Left forelimb (tissue), 1 donor: ENCODE measurements at regions not wholly inside any gene's neighbourhood (a gene's known extent, or its start where the extent isn't known, plus 50 kb on each side); places are given as distances from the start of the nearest gene placed in this dataset.
A peak's percentile ranks its signal among the peaks of the same experiment; 100 is the strongest.

Experiments used
- DNase-seq: peaks from one replicate; pipeline ENCODE4 v3.0.0-alpha.2; 2018; ENCODE audit warnings: low spot score

DNA sequence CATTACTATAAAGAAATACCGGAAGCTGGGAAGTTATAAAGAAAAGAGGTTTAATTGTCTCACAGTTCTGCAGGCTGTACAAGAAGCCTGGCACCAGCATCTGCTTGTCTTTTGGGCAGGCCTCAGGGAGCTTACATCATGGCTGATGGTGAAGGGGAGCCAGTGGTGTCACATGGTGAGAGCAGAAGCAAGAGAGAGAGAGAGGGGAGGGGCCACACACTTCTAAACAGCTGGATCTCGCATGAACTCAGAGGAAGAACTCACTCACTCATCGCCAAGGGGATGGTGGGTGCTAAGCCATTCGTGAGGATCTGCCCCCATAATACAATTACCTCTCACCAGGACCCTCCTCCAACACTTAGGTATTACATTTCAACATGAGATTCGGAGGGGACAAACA, 51.8 kb upstream of the ANKRD34C start:
- no peak for DNase-seq

DNA sequence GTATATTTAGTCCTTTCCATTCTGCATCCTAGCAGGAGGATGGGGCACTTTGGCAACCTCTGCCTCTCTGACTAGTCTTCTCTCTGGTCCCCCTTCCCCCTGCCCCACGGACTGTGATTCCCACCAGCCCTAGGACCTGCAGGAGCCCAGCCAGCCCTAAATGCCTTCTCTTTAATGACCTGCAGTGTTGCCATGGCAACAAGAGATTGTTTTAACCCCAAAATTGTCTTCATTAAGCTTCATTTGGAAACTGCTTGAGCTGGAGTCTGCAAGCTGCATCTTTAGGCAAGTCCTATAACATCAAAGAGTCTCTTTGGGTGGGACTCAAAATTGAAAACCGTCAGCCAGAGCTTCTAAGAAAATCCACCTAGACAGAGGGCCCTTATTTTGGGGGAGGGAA, 59.7 kb upstream of the ANKRD34C start:
- DNase-seq: no peak

DNA sequence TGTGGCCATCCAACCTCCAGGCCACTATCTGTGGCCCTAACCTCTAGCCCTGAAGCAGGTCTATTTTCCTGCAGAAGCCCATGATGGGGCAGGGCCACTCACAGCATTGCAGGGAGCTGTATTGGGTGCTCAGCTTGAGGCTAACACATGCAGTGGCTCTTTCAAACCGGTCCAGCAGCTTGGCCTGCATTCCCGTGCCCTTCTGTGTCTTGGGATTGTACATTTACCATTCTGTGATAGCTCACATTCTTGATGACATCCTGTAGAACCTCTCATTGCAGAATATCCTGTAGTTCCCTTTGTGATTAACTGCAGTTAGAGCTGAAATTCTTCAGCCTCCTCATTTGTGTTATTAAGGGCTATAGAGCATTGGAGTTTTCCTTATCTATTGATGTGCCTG, 60.8 kb upstream of the ANKRD34C start:
- DNase-seq: no peak

DNA sequence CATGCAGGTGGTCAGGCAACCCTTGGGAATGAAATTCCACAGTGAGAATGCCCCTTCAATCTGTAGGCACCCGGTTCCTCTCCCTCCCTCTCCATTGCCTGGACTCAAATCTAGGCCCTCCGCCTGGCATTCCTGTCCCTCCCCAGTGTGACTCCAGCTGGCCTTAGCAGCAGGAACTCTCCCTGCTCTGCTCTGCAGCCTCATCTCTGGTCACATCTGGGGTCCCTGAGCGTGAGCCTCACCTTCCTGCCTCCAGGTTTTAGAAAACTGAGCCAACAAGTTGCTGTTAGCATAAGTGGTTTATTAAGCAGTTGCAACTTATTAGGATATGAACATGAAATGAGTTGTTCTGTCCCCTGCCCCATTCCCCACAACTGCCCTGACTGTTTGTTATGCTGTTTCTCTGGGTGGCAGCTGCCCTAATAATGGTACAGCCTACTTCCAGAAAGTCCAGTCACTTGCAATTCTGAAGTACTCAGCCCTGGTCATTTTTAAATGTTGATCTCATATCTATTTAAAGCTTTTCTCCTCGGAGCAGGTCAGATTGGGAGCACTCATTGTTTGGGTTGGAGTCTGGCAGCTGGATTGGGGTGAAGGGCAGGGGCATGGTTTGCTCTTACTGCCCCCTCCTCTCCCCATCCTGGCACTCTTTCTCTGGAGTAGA, 63.0 kb upstream of the ANKRD34C start:
- DNase-seq: no peak

DNA sequence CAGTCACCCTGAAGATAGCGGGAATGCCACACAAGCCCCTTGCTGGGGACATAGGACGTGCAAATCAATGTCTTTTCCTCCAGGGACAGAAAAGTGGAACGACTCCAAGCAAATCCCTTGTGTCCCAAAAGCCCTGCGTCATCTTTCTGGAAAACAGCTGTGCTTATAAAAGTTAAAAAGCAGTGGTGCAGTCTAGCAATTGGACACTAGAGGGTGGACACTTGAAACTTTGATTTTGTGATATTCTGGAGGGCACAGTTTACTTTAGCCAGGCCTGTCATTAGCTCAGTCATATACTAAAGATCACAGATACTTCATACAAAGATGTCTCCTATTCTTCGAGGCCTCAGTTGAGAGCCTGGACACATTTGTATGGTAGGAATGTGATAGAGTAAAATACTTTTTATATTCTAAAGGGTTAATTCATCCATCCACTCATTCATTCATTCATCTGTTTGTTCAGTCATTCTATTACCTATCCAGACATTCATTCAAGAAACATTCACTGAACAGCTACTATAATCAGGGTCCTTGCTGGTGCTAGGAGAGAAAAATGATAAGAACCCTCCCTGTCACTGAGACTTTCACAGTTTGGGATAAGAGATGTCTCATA, 63.8 kb upstream of the ANKRD34C start:
- no peak for DNase-seq

DNA sequence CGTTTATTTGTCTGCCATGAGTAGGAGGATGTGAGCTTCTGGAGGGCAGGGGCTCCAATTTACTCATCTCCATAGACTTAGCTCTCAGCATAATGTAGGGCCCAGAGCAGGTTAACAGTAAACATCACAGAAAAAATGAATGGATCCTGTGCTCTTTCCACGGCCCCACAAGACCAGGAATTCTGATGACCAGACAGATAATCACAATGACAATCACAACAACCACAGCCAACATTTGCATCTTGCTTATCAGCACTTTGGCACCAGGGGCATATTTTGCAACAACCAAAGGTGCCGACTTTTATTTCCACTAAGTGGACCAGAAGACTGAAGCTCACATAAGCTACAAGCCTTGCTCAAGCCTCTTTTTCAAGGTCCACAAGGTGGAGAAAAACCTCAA, 68.9 kb upstream of the ANKRD34C start:
- DNase-seq: no peak

DNA sequence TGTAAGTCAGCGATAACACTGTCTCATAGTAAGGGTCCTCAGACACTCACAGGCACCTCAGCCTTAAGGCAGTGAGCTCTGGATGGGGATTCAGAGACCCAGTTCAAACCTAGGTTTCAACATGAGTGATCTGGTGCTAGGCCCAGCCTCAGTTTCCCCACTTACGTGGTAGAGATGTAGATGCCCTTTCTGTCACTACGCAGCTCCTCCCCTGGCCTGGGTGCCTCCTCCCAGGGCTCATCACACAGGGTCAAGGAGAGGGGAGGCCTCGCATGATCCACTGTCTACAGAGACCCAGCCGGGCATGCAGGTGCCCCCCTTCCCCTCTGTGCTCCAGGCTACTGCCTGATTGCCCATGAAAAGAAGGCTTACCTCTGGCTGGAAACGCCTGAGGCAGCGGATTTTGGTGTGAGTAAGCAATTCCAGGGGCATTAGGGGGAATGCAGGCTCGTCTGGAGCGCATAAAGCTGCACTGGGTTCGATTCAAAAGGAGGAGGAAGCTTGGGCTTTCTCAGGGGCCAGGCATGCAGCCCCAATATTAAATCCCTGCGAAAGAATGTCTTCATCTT, 69.8 kb upstream of the ANKRD34C start:
- no peak for DNase-seq

DNA sequence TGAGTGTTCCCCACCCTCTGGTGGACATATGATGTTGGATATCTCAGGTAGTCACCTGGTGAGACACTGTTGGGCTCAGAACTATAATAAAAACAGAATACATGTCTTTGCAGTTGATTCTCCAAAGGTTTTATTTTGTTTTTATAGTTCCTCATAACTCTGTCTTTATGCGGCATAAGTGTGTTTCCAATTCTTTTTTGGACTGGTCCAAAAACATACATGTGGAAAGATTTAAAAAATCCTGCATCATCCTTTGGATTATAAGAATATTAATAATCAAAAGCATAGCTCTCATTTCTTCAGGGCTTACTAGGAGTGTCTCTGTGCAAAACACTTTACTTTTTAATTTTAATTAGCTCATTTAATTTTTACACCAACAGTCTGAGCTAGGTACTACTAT, 71.0 kb upstream of the ANKRD34C start:
- DNase-seq: no peak

DNA sequence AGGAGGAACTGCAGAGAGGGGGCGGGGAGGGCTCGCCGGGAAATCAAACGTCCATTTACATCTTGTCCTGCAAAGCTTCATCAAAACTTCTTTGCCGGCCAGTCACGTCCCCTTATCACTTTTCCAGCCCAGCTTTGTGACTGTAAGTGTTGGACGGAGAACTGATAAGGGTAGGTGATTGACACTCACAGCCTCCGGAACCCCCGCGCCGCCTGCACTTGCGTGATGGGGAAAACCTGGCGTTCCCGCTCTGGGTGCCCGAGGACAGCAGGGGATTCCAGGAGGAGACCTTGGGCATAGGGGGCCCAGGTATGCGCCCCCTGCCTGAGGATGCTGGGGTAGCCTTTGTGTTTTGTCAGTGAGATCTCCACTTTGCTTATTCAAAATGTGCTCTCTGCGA, 72.8 kb upstream of the ANKRD34C start:
- DNase-seq: no peak

- DNase-seq: no peak
Measured at GRCh38 chr15:79209116-79209515, 73.4 kb upstream of the ANKRD34C start.

DNA sequence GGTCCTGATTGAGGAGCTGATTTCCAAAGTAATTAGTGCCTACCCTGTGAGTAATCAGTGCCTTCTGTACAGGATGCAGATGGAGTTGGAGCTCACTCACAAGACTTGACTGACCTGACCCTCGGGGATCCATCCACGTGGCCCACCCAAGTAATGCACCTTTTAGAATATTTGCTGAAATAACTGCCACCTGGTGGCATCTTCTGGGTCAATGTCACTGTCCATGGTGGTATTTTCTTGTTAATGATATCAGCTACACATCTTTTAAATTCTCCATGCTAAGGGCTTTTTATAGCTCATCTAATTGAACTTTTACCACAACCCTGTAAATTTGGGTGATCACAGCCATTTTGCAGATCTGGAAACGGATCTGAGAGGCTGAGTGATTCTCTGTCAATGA, 74.3 kb upstream of the ANKRD34C start:
- DNase-seq: no peak

DNA sequence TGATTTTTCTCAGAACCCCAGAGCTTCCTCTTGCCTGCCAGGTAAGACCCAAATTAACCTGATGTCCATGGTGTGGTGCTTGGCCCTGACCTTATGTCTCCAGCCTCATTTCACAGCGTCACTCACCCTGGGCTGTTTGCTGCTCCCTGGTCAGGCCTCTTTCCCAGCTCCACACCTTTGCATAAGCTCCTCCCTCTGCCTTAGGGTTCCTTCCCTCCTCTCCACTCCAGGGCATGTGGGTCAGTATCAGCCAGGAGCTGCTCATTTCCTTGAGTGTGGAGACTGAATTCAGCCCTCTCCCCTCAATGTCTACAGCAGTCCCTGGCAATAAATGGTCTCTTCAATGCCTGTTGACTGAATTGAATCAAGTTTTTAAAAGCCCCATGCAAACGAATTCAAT, 75.6 kb upstream of the ANKRD34C start:
- no peak for DNase-seq

- DNase-seq: no peak
Measured at GRCh38 chr15:79204886-79205675, 77.4 kb upstream of the ANKRD34C start.

DNA sequence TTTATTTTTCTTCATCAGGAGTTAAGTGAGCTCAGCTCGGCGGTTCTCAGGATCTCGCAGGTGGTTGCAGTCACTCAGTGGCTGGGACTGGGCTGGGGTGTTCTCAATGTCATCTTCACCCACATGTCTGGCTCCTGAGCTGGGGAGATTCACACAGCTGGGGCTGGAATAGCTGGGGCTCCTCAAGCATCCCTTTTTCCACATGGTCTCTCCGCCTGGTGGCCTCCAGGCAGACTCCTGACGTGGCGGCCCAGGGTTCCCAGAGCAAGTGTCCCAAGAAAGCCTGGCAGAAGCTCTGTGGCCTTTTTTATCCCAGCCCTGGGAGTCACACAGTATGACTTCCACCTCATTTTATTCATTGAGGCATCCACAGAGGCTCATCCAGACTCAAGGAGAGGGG, 84.1 kb upstream of the ANKRD34C start:
- peak; percentile 6 for DNase-seq

DNA sequence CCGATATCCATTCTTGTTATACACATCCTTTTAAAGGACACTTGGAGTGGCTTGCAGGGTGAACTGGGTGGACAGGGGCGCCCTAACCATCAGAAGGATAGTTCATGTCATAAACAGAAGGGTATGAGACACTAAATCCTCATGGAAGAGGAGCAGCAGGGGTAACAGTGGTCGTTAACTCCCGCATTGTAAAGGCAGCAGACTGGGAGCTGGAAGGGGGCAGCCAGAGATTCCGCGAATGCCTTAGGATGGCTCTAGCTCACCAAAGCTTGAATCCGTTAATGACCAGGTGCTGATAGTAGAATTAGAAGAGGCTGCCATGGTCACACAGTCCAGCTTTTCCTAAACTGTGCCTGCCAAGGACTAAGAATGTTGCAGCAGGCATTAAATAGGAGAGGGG, 85.2 kb upstream of the ANKRD34C start:
- DNase-seq: peak; percentile 18

- no peak for DNase-seq
Measured at GRCh38 chr15:79195802-79196201, 86.7 kb upstream of the ANKRD34C start.

- DNase-seq: no peak
Measured at GRCh38 chr15:79195239-79195638, 87.3 kb upstream of the ANKRD34C start.

DNA sequence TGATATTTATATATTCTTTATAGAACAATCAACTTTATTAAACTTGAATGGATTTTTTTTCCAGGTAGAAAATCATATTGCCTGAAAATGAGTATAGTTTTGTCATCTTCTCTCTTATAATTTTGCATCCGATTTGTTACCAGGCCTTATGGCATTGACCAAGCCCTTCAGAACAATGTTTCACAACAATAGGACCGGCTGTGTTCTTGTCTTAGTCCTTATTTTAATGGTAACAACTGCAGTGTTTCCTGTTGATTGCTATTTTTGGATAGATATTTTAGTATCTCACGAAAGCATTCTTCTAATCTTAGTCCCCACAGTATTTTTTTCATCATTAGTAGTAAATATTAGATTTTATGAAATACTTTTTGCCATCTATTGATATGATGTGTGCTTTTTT, 88.1 kb upstream of the ANKRD34C start:
- no peak for DNase-seq

DNA sequence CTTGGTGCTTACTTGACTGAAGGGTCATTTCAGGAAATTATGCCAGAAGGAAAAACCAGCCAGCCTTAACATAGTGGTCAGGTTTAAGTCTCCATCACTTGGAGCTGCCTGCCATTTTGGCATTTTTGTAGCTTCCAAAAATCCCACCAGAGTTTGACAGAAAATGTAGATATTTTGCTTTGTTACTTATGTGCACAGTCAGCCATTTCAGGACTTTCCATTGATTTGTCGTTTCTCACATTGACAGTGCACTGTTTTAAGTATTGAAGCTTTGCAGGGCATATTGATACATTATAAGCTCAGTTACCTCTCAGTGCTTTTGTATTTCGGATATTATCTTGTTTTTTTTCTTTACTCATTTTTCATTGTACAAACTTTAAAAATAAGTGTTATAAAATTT, 89.0 kb upstream of the ANKRD34C start:
- DNase-seq: no peak

DNA sequence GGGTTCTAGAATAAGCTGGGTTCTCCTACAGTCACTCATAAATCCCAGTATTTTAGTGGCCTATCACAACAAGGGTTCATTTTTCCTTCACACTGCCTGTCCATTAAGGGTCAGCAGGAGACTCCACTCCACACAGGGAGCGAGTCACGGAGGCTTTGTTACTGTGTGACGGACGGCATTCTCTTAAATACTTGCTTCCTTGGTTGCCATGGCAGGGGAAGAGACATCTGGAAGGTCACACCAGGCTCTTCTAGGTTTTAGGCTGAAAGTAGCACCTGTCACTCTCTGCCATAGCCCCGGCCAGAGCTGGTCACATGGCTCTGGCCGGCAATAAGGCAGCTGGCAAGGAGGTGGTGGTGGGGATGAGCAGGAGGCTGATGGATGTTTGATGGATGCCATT, 89.4 kb upstream of the ANKRD34C start:
- no peak for DNase-seq

DNA sequence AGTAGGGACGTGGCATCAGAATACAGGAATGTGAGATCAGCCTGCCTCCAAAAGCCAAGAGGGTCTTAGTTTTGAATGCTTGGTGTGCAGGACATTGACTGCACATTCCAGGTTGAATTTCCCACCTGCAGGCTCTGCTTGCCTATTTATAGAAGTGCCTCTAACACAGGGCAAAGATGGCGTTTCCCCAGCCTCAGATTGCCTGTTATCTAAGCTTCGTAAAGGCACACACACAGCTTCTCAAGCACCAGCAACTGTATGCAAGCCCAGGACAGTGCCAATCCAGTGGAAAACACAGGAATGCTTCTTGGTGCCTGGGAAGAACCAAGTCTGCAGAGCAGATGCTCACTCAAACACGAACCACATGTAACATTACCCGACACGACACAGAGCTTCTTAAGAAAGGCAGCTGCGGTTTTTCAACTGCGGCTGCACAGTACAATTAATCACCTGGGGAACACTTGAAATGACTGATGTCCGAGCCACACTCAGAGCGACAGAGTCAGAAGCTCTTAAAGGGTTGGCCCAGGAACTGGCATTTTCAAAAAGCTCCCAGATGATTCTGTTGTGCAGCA, 90.0 kb upstream of the ANKRD34C start:
- no peak for DNase-seq

GRCh38 chr15:79190093-79190492, 92.4 kb upstream of the ANKRD34C start:
- no peak for DNase-seq

- no peak for DNase-seq
Measured at GRCh38 chr15:79186616-79187015, 95.9 kb upstream of the ANKRD34C start.
